SIG-M5 treated with dmso at 0.1 percent for 504 hours (cell line): ENCODE measurements at regions not wholly inside any gene's neighbourhood (a gene's known extent, or its start where the extent isn't known, plus 50 kb on each side); places are given as distances from the start of the nearest gene placed in this dataset.

Experiments
- DNase-seq: peaks from one replicate; lab custom pipeline; 2025; ENCODE audit not compliant: unreplicated experiment; lab: John Stamatoyannopoulos, UW

GRCh38 chr6:114452785-114453401 lies 110.1 kb upstream of the HS3ST5 start:
- no peak for DNase-seq

- no peak for DNase-seq
Measured at GRCh38 chr6:114450631-114451030, 107.8 kb upstream of the HS3ST5 start.

GRCh38 chr6:114449659-114450058 lies 106.8 kb upstream of the HS3ST5 start:
- no peak for DNase-seq

- DNase-seq, result no peak
Measured at GRCh38 chr6:114446342-114446741, 103.5 kb upstream of the HS3ST5 start.

- no peak for DNase-seq
Measured at GRCh38 chr6:114445846-114446245, 103.0 kb upstream of the HS3ST5 start.

GRCh38 chr6:114439411-114439810 lies 96.6 kb upstream of the HS3ST5 start:
- no peak for DNase-seq

GRCh38 chr6:114437235-114437634 lies 94.4 kb upstream of the HS3ST5 start:
- no peak for DNase-seq

- DNase-seq, result no peak
Measured at GRCh38 chr6:114436691-114437090, 93.9 kb upstream of the HS3ST5 start.

- DNase-seq, result no peak
Measured at GRCh38 chr6:114435985-114436384, 93.2 kb upstream of the HS3ST5 start.

GRCh38 chr6:114432400-114432799 lies 89.6 kb upstream of the HS3ST5 start:
- no peak for DNase-seq

GRCh38 chr6:114431641-114432040 lies 88.8 kb upstream of the HS3ST5 start:
- DNase-seq, result no peak

- no peak for DNase-seq
Measured at GRCh38 chr6:114430534-114431124, 87.8 kb upstream of the HS3ST5 start.

GRCh38 chr6:114428341-114428740 lies 85.5 kb upstream of the HS3ST5 start:
- DNase-seq, result no peak

GRCh38 chr6:114421199-114421598 lies 78.4 kb upstream of the HS3ST5 start:
- no peak for DNase-seq

- no peak for DNase-seq
Measured at GRCh38 chr6:114419175-114419574, 76.4 kb upstream of the HS3ST5 start.

- no peak for DNase-seq
Measured at GRCh38 chr6:114418304-114418972, 75.6 kb upstream of the HS3ST5 start.

- DNase-seq, result no peak
Measured at GRCh38 chr6:114407426-114408035, 64.7 kb upstream of the HS3ST5 start.

- DNase-seq, result no peak
Measured at GRCh38 chr6:114404339-114404955, 61.6 kb upstream of the HS3ST5 start.

GRCh38 chr6:114403858-114404257 lies 61.0 kb upstream of the HS3ST5 start:
- no peak for DNase-seq

- no peak for DNase-seq
Measured at GRCh38 chr6:114398481-114398880, 55.7 kb upstream of the HS3ST5 start.
